Peyer's patch (tissue), 4 donors: ENCODE measurements at regions not wholly inside any gene's neighbourhood (a gene's known extent, or its start where the extent isn't known, plus 50 kb on each side); places are given as distances from the start of the nearest gene placed in this dataset.

Experiments used
- CTCF ChIP-seq, 6 experiments: fragments of 450-650 bp in 4 of 6; fragments of 200-600 bp in 2 of 6; sonication (generic) in 1 of 6; IDR thresholded peaks; one replicate each; pipeline ENCODE4 v1.5.1; 2017 to 2019; ENCODE audit warnings: antibody characterized with exemption in 6 of 6, mild to moderate bottlenecking in 3 of 6, moderate library complexity in 1 of 6
- POLR2A ChIP-seq, 2 donors: fragments of 450-650 bp; IDR thresholded peaks; one replicate each; pipeline ENCODE4 v1.5.1; 2017; ENCODE audit warnings: antibody characterized with exemption in 2 of 2, mild to moderate bottlenecking in 2 of 2, moderate library complexity in 2 of 2

GRCh38 chr1:90475631-90476030, 241.5 kb downstream of the BARHL2 start:
- TF ChIP-seq CTCF (IDR thresholded peaks at IDR 0.05) (no peak), POLR2A (IDR thresholded peaks at IDR 0.05) (no peak)
